NOMO-1 (cell line): ENCODE measurements at regions not wholly inside any gene's neighbourhood (a gene's known extent, or its start where the extent isn't known, plus 50 kb on each side); places are given as distances from the start of the nearest gene placed in this dataset.
"Not testable (repeated sequence)": the region's sequence is repeated elsewhere in the genome, so short reads cannot be mapped to it uniquely, and the experiment has no call there.

Source experiments
- DNase-seq, 2 experiments: peaks; one replicate each; lab custom pipeline; 2025; ENCODE audit not compliant: unreplicated experiment in 2 of 2; lab: John Stamatoyannopoulos, UW

DNA sequence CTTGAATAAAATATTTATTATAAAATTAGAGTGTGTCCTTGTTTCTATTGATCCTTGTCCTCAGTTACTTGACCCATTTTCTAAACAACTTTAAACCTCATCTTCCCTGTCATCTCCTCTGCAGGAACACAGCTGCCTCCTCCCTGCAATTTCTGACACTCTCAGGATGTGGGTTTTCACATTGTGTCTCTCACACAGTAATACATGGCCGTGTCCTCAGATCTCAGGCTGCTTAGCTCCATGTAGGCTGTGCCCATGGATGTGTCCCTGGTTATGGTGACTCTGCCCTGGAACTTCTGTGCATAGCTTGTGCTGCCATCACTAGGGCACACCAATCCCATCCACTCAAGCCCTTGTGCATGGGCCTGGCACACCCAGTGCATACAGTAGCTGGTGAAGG lies 577.1 kb downstream of the GOLGA6L6 start:
- DNase-seq, result not testable (repeated sequence)

DNA sequence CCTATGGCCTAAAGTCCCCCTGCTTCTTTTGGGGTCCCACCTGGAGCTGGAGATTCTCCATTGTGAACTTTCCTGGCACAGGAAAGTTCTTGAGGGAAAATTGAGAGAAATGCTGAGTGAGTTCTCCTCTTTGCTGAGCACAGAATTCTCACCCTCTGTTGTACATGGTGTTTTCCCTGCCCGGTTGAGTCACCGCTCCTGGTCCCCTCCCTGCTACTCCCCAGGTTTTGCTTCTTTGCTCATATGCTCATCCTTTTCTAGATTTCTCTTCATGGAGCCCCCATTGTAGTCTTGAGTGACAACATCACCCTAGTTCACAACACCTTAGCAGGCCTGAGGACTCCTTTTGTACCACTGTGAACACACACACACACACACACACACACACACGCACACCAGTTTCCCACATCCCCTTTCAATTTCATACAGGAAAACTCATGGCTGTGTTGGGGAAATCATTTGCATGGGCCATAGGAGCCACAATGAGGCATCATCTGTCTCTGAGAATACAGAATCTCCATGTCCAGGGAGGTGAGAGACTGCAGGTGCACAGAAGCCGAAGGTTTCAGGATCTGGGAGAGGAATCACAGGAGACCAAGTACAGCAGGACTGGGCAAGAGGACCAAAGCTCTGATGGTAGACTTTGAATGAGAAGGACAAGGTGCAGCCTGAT lies 585.3 kb downstream of the GOLGA6L6 start:
- peak in 1 of 2 experiments; percentile 2 for DNase-seq

DNA sequence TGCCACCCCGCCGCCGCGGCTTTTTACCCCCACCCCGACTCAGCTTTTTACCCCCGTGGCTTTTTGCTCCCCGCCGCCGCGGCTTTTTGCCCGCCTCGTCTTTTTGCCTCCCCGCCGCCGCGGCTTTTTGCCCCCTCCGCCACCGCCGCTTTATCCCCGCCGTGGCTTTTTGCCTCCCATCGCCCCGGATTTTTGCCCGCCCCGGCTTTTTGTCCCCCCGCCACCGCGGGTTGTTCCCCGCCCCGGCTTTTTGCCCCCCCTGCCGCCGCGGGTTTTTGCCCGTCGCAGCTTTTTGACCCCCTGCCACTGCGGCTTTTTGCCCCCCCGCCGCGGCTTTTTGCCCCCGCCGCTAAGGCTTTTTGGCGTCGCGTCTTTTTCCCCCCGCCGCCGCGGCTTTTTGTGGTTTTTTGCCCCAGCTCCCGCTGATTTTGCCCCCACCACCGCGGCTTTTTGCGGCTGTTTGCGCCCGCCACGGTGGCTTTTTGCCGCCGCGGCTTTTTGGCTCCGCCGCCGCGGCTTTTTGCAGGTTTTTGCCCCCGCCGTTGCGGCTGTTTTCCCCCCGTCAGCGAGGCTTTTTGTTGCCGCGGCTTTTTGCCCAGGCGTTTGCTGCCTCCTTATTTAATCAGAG lies 597.2 kb downstream of the GOLGA6L6 start:
- DNase-seq, result no peak

DNA sequence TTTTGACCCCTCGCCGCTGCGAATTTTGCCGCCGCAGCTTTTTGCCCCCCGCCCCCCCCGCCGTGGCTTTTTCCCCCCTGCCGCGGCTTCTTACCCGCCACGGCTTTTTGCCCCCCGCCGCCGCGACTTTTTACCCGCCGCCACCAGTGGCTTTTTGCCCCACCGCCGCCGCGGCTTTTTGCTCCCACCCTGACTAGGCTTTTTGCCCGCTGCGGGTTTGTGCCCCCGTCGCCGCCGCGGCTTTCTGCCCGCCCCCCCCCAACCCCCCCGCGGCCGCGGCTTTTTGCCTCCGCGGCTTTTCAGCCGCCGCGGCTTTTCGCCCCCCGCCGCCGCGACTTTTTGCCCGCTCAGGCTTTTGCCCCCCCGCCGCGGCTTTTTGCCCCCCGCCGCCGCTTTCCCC lies 598.1 kb downstream of the GOLGA6L6 start:
- no peak for DNase-seq

DNA sequence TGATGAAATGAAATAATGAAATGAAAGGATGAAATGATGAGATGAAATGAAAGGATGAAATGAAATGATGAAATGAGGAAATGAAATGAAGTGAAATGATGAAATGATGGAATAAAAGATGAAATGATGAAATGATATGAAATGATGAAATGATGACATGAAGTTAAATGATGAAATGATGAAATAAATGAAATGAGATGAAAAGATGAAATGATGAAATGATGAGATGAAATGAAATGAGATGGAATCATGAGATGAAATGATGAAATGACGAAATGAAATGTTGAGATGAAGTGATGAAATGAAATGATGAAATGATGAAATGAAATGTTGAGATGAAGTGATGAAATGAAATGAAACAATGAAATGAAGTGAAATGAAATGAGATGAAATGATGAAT lies 638.3 kb downstream of the GOLGA6L6 start:
- not testable (repeated sequence) for DNase-seq

DNA sequence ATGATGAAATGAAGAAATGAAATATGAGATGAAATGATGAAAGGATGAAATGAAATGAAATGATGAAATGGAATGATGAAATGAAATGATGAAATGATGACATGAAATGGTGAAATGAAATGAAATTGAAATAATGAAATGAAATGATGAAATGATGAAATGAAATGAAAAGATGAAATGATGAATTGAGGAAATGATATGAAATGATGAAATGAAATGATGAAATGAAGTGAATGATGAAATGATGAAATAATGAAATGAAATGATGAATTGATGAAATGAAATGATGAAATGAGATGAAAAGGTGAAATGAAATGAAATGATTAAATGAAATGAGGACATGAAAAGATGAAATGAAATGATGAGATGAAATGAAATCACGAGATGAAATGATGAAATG lies 639.2 kb downstream of the GOLGA6L6 start:
- not testable (repeated sequence) for DNase-seq

DNA sequence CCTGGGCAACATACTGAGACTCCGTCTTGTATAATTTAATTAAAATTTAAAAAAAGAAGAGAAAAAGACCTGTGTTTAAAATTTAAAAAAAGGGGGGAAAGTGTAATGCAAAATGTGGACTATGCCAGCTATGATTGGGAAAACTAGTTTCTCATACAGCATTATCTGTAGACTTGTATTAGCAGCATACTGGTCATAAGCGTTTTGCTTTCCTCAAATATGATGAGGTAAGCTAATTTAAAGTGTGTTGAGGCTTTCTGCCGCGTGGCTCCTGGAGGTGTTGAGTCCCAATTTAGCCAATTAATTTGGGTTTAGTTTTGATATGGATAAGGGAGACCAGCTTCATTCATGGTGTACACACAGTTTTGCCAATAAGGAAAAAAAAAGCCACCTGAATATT lies 640.2 kb downstream of the GOLGA6L6 start:
- DNase-seq, result not testable (repeated sequence)

DNA sequence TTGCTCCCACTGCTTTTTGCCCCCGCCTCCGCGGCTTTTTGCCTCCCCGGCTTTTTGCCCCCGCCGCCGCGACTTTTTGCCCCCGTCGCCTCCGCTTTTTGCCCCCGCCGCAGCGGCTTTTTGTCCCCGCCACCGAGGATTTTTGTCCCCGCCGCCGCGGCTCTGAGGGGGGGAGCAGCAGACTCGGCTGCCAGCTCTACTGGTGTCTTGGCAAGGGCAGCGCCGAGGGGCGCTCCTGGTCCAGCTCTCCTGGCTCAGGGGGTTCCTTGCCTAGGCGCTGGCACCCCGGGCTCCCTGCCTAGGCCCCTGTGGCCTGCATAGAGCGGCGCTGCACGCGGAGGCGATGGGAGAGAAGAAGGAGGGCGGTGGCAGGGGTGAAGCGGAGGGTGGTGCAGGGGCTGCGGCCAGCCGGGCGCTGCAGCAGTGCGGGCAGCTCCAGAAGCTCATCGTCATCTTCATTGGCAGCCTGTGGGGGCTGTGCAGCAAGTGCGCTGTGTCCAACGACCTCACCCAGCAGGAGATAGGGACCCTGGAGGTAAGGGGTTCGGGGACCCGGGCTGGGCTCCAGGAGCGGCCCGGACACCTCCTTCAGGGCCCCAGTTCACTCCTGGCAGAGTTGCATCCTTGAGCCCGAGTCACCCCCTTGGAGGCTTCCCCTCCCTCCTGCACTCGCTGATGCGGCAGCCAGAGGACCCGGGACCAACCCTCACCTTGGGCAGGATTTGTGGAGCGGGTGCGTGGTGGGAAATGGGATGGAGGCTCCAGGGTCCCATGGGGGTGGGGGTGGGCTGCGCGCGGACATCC lies 642.4 kb downstream of the GOLGA6L6 start:
- DNase-seq, result no peak

DNA sequence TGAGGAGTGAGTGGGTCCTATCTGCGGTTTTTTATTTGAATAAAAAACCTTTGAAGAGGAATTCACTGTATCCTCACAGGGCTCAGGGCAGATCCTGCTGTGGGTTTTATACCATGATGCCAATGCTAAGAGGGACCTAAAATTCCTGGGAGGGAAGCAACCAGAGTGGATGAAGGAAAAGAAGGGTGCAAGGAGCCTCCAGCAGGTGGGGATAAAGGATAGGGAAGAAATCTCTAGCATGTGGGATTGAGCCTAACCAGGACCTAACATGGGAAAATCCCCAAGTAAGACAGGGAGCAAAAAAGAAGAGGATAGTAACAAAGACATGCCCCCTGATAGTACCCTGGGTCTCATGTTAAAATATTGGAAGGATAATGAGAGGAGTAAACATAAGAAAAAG lies 652.8 kb downstream of the GOLGA6L6 start:
- not testable (repeated sequence) for DNase-seq

DNA sequence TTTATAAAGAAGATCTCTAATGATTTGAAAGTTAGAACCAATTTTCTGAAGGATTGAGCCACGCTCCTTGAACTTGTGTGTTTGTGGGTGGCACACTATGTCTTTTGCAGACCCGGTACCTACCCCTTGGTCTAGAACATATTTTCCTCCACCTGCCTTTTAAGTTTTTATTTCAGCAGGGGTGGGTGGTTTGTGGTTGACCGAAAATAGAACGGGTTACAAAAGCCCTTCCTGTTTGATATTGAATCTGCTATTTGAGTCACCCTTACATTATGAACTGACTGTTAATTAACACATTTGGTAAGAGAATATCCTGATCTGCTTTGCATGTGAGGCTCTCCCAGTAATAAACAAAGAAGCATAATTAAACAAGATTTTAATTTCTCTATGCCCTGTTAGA lies 697.5 kb downstream of the GOLGA6L6 start:
- not testable (repeated sequence) for DNase-seq
